IPS DF 19.7 (cell line): ENCODE measurements at regions not wholly inside any gene's neighbourhood (a gene's known extent, or its start where the extent isn't known, plus 50 kb on each side); places are given as distances from the start of the nearest gene placed in this dataset.
"Not testable (repeated sequence)": the region's sequence is repeated elsewhere in the genome, so short reads cannot be mapped to it uniquely, and the experiment has no call there.

Source experiments
- DNase-seq: peaks from one replicate; pipeline ENCODE4 v3.0.0-alpha.2; 2013; ENCODE audit warnings: low read depth, low spot score

DNA sequence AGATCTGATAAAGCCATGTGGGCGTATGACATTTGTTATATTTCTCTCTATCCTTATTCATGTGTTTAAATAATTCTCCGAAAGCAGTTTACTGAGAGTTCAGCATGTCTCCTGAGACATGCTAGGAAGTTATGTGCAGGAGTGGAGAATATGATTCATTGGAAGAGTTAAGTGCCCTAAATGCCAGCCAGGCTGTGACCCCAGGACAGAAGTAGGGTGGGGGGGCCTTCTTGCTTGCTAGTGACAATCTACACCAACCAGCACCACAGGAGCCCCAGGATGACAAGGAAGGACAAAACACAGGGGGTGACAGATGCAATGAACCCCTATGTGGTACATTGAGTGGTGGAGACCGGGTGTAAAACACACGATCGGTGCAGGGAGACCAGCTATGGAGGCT lies 79.5 kb upstream of the PLGLB2 start:
- DNase-seq = not testable (repeated sequence)

GRCh38 chr2:87669633-87670231 lies 78.2 kb upstream of the PLGLB2 start:
- not testable (repeated sequence) for DNase-seq

DNA sequence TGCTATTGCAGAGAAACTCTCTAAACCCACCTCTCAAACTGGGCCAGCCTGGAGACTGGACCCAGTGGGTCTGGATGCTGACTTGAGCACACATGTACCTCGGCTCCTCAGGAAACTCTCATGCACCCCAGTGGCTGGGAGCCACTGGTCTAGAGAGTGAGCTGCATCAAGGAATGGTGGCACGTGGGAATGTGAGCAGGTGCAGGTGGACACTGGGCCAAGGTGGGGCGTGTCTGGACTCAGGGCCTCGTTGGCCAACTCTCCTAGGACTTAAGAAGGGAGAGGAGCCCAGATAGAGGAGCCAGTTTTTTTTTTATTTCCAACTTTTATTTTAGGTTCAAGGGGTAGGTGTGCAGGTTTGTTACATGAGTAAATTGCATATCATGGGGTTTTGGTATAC lies 75.5 kb upstream of the PLGLB2 start:
- DNase-seq = not testable (repeated sequence)

- DNase-seq = not testable (repeated sequence)
Measured at GRCh38 chr2:87674729-87675128, 73.2 kb upstream of the PLGLB2 start.

GRCh38 chr2:87675487-87675886 lies 72.4 kb upstream of the PLGLB2 start:
- not testable (repeated sequence) for DNase-seq

DNA sequence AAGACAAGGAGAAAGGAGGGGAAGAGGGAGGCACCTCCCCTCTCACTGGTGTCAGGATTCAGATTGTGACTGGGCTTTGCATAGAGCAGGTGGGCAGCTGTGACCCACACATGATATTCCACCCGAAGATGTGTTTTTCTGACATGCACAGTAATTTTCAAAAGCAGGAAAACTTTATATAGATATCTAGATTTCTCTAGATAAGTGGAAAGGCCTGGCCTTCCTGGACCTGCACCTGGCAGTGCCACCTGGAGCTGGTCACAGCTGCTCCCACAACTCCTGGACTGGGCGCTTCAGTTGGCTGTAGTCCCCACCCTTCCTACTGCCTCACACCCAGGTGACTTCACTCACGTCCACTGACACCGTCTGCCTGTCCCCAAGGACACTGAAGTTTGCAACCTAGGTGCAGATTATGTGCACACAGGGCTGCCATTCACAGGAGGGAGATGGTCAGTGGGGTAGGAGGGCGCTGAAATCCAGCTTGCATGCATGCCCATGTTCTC lies 70.4 kb upstream of the PLGLB2 start:
- DNase-seq = not testable (repeated sequence)

GRCh38 chr2:87678742-87679173 lies 69.1 kb upstream of the PLGLB2 start:
- not testable (repeated sequence) for DNase-seq

DNA sequence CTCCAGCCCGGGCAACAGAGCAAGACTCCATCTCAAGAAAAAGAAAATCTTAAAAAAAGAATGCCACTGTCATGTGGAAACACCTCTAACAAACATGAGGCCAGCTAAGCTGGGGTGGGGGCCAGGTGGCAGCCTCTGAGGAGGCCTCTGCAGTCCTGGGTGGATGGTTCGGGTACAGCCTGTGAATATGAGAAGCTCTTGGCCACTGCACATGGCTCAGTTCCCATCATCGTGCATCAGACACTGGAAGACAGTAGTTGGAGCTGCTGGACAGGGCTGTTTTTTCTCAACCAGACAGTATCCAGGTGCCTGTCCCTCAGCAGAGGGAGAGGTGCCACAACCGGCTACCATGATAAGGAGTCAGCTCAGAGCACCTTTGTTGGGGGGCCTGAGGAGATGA lies 67.9 kb upstream of the PLGLB2 start:
- not testable (repeated sequence) for DNase-seq

- not testable (repeated sequence) for DNase-seq
Measured at GRCh38 chr2:87680691-87681090, 67.2 kb upstream of the PLGLB2 start.

- not testable (repeated sequence) for DNase-seq
Measured at GRCh38 chr2:87683451-87683850, 64.4 kb upstream of the PLGLB2 start.

- DNase-seq = not testable (repeated sequence)
Measured at GRCh38 chr2:87683961-87684360, 63.9 kb upstream of the PLGLB2 start.

DNA sequence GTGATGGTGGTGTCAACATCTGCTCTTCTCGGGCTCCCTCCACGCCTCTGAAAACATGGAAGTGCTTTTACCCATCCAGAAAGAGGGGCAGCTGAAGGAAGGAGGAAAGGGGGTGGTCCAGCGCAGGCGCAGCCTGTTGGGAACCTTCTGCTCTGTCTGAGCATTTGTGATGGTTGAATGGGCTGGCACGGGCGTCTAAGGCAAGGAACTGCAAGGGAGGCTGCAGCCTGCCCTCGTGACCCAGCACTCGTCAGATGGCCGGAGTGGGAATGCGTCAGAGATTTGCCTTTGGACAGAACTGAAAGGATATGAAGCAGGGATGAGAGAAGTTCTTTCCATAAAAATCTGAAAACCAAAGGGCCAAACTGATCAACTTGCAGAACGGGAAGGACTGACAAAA lies 62.3 kb upstream of the PLGLB2 start:
- DNase-seq = not testable (repeated sequence)

DNA sequence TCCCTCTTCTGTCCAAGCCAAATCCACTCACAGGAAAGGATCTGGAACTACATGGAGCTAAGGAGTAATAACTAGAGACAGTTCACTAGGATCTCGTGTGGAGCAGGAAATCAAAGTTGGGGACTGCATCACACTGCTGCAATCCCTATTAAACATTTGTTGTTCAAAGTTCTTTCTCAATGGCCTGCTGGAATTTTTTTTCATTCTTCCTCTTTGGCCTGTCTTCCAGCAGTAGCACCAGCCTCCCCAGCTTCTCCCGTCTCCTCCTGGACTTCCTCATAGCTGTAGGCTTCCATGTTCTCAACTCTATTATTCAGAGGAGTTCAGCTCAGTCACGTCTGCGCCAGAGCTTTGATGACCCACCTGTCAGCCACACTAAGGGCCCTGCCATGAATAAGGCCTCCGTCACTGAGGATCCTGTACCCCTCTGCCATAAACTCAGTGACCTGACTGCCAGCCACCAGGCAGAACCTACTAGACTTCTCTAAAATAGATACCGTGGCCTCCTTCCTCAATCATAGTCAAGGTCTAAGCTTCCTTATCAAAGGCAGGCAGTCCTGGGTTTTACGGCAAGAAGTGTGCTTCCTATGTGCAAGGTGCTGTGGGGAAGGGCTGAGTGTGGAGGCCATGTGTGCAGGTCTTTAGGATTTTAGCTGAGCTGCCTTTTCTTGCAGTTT lies 60.9 kb upstream of the PLGLB2 start:
- not testable (repeated sequence) for DNase-seq

- not testable (repeated sequence) for DNase-seq
Measured at GRCh38 chr2:87687550-87688270, 60.2 kb upstream of the PLGLB2 start.

- DNase-seq = not testable (repeated sequence)
Measured at GRCh38 chr2:87691899-87692592, 55.8 kb upstream of the PLGLB2 start.

GRCh38 chr2:87692914-87693313 lies 55.0 kb upstream of the PLGLB2 start:
- DNase-seq = not testable (repeated sequence)

- DNase-seq = not testable (repeated sequence)
Measured at GRCh38 chr2:87693882-87694281, 54.0 kb upstream of the PLGLB2 start.

DNA sequence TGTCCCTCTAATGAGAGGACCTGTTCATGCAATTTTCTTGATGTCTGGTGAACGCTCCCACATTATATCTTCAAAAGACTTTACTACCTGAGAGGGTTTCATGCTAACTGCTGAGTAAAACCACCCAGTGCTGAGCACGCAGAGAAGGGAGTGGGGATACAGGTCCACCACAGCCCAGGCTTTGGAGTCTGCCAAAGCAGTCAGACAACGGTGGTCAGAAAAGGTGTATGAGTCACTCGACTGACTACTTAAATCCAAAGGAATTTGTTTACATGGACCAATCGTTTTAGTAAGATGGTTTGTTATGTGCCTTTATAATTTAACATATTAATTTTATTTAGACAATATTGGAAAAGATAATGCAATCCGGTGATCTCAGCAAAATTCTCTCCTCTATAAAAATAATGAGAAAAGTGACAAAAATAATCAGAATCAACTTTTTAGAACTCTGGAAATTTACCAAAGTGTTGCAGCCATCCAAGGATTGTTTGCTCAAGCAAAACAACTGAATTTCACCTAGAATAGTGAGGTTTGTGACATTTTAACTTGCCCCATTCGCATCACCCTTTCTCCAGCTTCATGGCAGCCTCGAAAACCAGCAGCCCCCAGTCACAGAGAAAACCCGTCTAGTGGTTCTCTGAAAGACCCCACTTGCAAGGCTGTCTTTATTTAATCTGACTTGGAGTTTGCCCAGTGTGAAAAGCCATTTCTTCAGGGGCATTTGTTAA lies 52.1 kb upstream of the PLGLB2 start:
- not testable (repeated sequence) for DNase-seq
